Erythroblast (primary cell): ENCODE measurements at regions not wholly inside any gene's neighbourhood (a gene's known extent, or its start where the extent isn't known, plus 50 kb on each side); places are given as distances from the start of the nearest gene placed in this dataset.
"Not testable (repeated sequence)": the region's sequence is repeated elsewhere in the genome, so short reads cannot be mapped to it uniquely, and the experiment has no call there.

Experiments used
- DNase-seq, 2 experiments: peaks; one replicate each; lab custom pipeline; 2025; lab: John Stamatoyannopoulos, UW
- GATA1 ChIP-seq: IDR thresholded peaks from 2 replicates; pipeline ENCODE4 v1.6.1; 2011; ENCODE audit warnings: low read depth, mild to moderate bottlenecking, control low read depth, low read length, moderate library complexity
- POLR2A ChIP-seq: IDR thresholded peaks from 2 replicates; pipeline ENCODE4 v1.6.1; 2011; ENCODE audit warnings: mild to moderate bottlenecking, low read length

DNA sequence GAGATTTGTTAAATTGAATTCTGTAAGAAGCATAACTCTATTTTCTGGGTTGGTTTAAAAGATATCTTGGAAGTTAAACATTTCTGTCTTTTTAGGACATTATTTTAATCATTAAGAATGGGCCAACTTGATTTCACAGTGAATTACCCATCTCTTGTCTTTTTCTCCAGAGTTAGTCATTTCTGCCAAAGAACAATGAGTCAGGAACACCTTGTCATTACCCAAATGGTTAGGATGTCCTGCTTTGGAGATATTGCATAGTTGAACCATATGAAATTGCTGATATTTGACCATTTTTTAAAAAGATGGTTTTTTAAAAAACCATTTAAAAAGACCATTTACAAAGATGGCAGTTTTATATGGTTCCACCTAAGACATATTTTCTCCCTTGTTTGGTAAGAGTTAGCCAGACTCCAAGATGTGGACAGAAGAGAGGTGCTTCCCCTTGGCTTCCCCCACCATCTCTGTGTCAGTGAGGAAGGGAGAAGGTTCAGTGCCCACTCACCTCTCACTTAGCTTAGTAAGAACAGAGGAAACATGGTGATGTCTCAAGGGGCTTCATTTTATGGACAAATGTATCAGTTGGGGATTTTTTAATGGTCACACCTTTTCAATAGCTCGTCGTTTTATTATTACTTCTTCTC, 103.0 kb downstream of the PCSK1 start:
- no peak for DNase-seq
- TF ChIP-seq POLR2A (no peak), GATA1 (no peak)

DNA sequence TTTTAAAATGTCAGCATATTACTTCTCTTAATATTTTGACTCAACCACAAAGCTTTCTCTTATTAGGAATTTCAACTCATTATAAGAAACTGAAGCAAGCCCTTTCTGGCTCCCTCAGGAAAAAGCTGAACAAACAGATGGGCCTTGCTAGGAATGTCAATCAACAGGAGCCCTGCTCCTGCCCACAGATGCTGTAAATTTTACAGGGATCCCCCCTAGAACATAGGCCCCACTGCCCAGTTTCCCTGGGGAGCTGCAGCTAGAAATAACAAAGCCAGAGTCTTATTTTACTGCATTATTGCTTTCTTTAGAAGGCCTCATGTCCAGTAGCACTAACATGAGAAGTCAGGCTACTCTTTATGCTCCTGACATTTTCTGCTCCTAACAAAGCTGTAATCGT, 103.8 kb downstream of the PCSK1 start:
- TF ChIP-seq GATA1 (no peak), POLR2A (no peak)
- no peak for DNase-seq

DNA sequence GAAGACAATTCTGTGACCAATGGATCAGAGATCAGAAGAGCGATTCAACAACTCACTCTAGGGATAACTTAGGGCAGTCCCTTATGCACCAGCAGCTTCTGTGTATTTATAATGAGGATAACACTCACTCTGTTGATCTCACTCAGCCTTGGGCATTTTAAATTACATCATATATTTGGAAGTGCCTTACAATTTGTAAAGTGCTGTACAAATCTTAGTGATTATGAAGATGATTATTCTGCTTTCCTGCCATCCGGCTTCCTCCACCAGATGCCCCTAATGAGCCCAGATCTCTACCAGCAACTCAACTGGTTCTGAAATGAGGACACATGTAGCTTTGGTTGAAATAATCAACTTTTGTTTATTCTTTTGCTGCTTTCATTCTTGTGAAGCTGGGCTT, 105.3 kb downstream of the PCSK1 start:
- DNase-seq = no peak
- TF ChIP-seq POLR2A (no peak), GATA1 (no peak)

DNA sequence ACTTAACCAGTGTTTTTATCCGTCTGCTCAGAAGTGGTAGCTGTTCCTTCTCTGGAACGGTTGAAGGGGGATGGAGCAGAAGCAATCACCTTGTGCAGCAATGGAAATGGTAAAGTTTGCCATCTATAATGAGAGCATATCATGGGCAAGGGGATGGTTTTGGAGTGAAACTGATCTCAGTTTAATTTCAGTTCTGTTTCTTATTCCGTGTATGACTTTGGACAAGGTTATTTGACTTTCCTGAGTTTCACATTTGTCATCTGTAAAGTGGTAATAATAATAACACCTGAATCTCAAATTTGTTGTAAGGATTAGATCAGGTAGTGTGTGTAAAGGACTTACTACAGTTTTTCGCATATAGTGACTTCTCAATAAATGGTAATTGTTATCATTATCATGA, 106.1 kb downstream of the PCSK1 start:
- no peak for TF ChIP-seq POLR2A
- DNase-seq = no peak

DNA sequence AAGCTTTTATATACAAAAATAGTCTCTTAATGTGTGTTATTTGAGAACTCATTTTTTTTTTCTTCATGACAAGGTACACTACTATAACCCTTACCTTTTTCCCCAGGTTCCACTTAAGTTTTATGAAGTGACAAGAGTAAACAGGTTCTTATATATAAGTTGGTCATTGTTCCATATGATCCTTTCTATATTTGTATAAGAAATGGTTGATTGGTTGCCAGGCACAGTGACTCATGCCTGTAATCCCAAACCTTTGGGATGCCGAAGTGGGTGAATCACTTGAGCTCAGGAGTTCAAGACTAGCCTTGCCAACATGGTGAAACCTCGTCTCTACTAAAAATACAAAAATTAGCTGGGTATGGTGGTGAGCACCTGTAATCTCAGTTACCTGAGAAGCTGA, 108.3 kb downstream of the PCSK1 start:
- no peak for DNase-seq
- no peak for TF ChIP-seq GATA1
- no peak for TF ChIP-seq POLR2A

DNA sequence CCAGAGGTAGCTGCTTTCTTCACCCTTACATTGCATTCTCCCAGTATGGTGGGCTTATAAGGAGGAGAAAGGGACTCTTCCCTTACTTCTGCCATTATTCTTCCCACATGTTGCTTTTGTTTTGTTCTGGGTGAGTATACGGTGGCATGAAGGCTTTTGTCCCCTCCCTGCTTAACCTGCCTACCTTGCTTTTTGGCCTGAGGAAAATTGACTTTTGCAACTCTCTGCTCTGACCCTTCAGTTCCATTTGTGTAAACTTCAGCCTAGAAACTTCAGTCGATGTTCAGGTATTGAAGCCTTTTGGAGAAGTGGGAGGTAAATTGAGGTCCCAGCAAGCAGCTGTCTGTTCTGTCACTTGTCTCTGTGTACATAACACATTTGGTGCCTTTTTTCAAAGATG, 110.2 kb downstream of the PCSK1 start:
- no peak for TF ChIP-seq GATA1
- no peak for TF ChIP-seq POLR2A
- DNase-seq = no peak

DNA sequence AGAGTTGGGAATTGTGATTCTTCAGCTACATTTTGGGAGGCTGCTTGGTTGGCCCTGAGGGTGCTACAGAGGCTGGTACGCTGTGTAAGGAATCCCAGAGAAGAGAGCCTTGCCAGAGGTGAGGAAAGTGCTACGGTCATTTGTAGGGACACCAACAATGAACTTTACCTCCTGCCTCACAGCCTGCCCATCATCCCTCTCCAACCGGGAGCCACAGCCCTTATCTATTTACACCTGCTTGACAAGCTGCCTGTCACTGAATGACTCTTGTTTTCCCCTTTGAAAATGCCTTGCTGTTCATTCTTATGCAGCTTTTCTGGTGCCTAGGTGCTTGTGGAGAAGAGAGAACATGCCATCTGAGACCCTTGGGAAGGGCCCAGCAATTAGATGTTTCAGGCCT, 110.8 kb downstream of the PCSK1 start:
- TF ChIP-seq GATA1 (no peak), POLR2A (no peak)
- DNase-seq = peak; percentile 11 to 13

DNA sequence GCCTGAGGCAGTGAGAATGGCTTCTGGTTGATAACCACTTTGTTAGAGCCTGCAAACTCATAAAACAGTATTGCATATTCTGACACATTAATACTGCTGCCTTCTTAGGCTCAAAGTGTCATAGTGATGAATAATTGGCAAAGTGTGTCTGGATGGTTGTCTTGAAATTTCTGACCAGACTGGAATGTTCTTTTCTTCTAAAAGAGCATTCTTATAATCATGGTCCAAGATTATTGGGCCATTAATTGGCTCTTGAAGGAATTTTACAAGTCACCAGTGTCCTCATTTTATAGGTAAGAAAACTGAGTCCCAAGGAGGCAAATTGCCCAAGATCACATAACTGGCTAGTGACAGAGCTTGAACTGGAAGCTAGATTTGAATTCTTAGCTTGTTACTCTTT, 111.7 kb downstream of the PCSK1 start:
- no peak for TF ChIP-seq GATA1
- no peak for TF ChIP-seq POLR2A
- no peak for DNase-seq

DNA sequence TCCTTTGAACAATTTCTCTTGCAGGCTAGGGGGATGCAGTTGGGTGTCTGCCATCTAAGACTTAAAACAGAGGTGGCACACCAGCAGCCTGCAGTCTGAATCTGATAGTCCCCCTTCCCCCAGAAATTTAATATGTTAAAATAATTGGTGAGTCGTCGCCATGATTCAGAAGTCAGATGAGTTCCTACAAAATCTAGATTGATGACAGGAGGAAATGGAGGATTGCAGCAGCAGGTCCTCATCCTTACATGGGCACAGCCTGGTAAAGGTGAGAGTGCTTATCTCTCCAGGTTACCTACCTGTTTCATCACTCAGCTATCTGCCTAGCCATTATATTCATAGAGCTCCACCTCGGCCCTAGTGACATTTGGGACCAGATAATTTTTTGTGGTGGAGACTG, 112.3 kb downstream of the PCSK1 start:
- no peak for DNase-seq
- no peak for TF ChIP-seq GATA1
- no peak for TF ChIP-seq POLR2A

DNA sequence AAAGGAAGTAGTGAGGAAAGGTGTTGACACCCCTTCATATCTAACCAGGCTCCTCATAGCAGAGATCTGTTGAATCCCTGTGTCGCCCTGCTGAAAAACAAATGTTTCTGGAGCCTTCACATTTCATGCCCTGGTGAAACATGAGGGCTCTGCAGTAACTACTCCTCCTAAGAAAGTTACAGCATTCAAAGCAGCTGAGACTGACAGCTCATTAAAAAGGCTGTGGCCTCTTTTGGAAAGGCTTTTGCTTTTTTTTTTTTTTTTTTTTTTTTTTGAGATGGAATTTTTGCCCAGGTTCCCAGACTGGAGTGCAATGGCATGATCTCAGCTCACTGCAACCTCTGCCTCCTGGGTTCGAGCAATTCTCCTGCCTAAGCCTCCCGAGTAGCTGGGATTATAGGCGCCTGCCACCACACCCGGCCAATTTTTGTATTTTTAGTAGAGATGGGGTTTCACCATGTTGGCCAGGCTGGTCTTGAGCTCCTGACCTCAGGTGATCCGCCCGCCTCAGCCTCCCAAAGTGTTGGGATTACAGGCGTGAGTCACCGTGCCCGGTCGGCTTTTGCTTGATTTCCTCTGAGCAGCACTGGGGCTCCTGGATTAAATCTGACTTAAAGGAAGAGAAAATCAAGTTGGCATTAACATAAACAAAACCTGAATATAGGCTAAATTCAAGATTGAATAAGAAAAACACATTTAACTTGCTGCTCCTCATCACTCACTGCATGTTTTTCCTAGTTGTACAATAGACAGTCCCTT, 112.9 kb downstream of the PCSK1 start:
- DNase-seq = not testable (repeated sequence)

DNA sequence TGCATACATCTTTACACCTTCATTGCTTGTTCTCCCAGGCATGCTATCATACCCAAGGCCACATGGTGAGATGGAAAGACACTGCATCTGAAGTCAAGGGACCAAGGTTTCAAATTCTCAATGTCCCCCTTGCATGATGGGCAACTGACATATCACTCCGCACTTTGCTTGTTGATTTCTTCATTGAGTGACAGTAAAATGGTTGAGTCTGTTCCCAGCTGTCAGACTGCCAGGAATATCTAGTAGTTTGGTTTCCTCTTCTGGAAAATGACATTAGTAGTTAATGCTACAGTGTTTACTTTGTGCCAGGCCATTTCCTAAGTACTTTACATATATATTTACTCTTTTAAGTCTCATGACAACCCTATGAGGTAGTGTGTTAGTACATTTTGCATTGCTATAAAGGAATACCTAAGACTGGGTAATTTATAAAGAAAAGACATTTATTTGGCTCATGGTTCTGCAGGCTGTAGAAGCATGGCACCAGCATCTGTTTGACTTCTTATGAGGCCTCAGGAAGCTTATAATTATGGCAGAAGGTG, 114.4 kb downstream of the PCSK1 start:
- TF ChIP-seq GATA1 = no peak
- no peak for TF ChIP-seq POLR2A

DNA sequence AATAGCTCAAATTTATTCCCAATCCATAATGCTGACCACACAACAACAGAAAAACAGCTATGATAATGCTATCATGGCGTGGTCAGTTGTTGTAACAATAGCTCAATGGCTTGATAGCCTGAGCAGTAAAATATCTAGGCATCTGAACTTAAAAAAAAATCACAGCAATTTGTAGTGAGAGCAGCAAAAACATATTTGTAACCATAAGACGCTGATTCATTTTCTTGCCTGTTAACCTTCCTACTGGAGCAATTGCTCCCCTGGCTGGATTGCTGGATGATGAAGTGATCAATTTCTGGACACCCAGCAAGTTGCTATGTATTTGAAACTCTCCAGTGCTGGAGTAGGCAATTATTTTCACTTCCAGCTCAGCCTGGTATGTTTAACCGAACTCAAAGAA, 115.1 kb downstream of the PCSK1 start:
- no peak for DNase-seq
- TF ChIP-seq GATA1 (no peak), POLR2A (no peak)

More for the DNA sequence above, 114.4 kb downstream of the PCSK1 start:
- DNase-seq = no peak

DNA sequence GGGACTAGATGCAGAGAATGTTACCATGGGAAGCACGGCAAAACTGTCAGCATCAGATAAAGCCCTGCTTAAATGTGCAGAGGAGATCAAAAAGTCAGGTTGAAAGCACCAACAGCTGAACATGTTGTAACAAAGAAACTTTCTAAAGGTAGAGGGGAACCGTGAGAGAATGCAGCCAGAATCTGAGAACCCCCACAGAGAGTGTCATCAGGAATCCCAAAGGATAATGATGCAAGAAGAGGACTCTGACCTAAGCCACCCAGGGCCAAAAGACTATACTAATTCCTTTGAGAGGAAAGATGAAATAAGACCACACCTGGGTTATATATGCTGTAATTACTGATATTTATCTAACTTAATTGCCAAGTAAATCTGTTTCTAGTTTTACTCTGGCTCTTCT, 116.6 kb downstream of the PCSK1 start:
- TF ChIP-seq POLR2A (no peak), GATA1 (no peak)
- no peak for DNase-seq

DNA sequence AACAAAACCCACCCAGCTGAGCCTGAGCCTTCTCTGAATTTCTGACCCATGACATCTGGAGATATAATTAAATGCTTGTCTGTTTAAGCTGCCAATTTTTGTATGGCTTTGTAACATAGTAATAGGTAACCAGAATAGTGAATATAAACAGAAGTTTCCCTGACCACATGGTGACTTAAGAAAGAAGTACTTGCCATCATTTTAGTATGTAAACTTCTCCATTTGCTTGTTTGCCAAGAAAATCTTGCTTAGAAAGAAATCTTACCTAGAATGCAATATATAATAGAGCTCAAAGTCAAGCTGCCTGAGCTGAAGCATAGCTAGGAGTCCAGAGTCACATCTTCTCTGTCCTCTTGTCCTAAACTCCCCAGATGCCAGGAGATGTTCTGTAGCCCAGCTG, 117.0 kb downstream of the PCSK1 start:
- DNase-seq = no peak
- no peak for TF ChIP-seq POLR2A
- TF ChIP-seq GATA1 = no peak

DNA sequence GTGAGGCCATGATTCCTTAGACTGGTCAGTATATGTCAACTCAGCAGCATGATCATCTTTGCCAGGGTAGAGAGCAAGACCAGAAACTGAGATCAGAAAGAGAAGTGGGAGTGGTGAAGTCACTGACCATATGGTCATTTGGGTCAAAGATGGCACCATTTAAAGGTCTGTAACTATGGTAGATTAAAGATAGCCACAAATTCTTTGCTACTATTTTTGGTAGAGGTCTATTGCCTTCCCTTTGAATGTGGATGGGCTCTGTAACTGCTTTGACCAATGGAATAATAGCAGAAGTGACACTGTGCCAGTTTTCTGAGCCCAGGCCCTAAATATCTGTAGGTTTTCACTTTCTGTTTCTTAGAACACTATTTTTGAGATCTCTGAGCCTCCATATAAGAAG, 117.6 kb downstream of the PCSK1 start:
- TF ChIP-seq POLR2A (no peak), GATA1 (no peak)
- no peak for DNase-seq
